ENCODE measurements at regions not wholly inside any gene's neighbourhood (a gene's known extent, or its start where the extent isn't known, plus 50 kb on each side); places are given as distances from the start of the nearest gene placed in this dataset.

DNA sequence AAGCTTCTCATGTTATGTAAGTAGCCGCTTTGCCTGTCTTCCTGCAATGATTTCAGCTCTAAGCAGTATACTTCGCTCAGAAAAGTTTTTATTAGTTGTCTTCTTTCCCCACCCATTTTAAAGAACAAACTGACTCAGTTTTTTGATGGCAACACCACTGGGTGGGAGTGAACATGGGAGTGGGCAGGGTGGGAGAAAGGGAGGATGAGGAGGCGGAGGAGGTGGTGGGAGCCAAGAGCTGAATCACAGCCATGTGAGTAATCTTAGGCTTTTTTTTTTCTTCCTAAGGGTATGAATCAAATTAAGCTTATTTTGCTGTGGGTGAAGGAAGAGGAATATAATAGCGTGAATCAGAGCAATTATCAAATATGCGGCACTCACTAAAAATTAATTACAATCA is 574.3 kb upstream of the DIPK2B start:
- intact Hi-C loops (cut with micrococcal nuclease) (loop anchor here (1.0 to 5.0 kb wide), 4 partner anchors 9 to 903 kb away; partner anchors contain the start of gene KDM6A), dilution Hi-C loops (cut with MboI; ENCODE audit: extremely low pct_ligation_motif_present, low sequenced_read_pairs) (no loop called here)
- DNase-seq (ENCODE audit: low read depth, low spot score) (peak; percentile 79), FAIRE-seq (peak; percentile 92)
- Histone ChIP-seq H3K9ac (replicated peaks; ENCODE audit: extremely low read depth, insufficient read depth, low read length) (peak overlapping the region; percentile 41), H3K36me3 (ENCODE audit: control insufficient read depth in 2 of 2, extremely low read depth in 1 of 2, insufficient read depth in 2 of 2, low read length in 2 of 2) (no peaks in the 10 kb centered on the region), H3K4me3 (replicated peaks in 1 of 3; ENCODE audit: insufficient read depth in 1 of 3, low read depth in 1 of 3, low read length in 3 of 3) (peak overlapping the region in 1 of 3 experiments; percentile 1), H3K9me1 (replicated peaks; ENCODE audit: control insufficient read depth, extremely low read depth, insufficient read depth, low read length) (no peaks in the 10 kb centered on the region), H3K4me1 (ENCODE audit: control insufficient read depth, extremely low read depth, insufficient read depth, low read length) (peaks cover 50% of the 10 kb centered on the region), H3K27ac (ENCODE audit: insufficient read depth, low read depth, low read length) (peak overlapping the region; percentile 44), H3K4me2 (ENCODE audit: insufficient read depth, low read length) (peak overlapping the region; percentile 84), H2AFZ (ENCODE audit: low read depth, low read length) (no peak overlapping the region), H3K9me3 (replicated peaks; ENCODE audit: control insufficient read depth, insufficient read depth, low read length) (no peaks in the 10 kb centered on the region), H3K27me3 (ENCODE audit: control insufficient read depth in 2 of 2, insufficient read depth in 2 of 2, low read length in 2 of 2) (no peaks in the 10 kb centered on the region), H3K79me2 (ENCODE audit: control insufficient read depth, insufficient read depth, low read length) (peaks cover 64% of the 10 kb centered on the region), H4K20me1 (replicated peaks; ENCODE audit: control insufficient read depth, extremely low read depth, insufficient read depth, low read length) (no peaks in the 10 kb centered on the region)
- TF ChIP-seq FOS (IDR thresholded peaks at IDR 0.05; ENCODE audit: borderline replicate concordance, insufficient read depth, low read length) = peak; percentile 86
- no peak for TF ChIP-seq JUN (IDR thresholded peaks at IDR 0.05; ENCODE audit: borderline replicate concordance, insufficient read depth, insufficient read length, low read depth)
- CTCF ChIA-PET = interaction anchor here (0.9 to 2.8 kb wide), 10 partner anchors 10 to 634 kb away, joined by 3 to 12 read pairs (median 4); no protein-coding TSS in a partner anchor
- no TSS peak for BruUV-seq (replicated peaks)
- POLR2A ChIA-PET = interaction anchor here (1.4 kb wide), 1 partner anchor 14 kb away, joined by 6 read pairs; no protein-coding TSS in a partner anchor

DNA sequence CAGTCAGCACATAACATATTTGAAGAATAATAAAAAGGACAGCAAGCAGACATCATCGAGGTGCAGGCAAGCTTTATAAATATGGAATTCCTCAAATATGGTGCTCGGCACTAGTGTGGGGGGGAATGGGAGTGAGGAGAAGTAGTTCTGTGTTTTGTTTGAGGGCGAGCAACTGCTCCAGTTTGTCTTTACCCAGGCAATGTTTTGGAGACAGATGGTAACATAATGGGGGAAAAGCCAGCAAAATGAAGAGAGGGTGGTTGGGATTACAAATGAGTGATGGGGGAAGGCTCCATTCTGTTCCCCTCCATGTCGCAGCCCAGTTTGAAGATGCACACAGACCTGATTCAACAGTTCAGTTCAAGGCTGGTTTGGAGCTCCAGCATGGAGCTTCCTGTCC is 572.9 kb upstream of the DIPK2B start:
- Histone ChIP-seq H3K9me3 (replicated peaks; ENCODE audit: control insufficient read depth, insufficient read depth, low read length) (no peaks in the 10 kb centered on the region), H3K36me3 (ENCODE audit: control insufficient read depth in 2 of 2, extremely low read depth in 1 of 2, insufficient read depth in 2 of 2, low read length in 2 of 2) (peaks cover 0 to 6% of the 10 kb centered on the region in 2 experiments), H3K27me3 (ENCODE audit: control insufficient read depth in 2 of 2, insufficient read depth in 2 of 2, low read length in 2 of 2) (no peaks in the 10 kb centered on the region), H3K4me1 (ENCODE audit: control insufficient read depth, extremely low read depth, insufficient read depth, low read length) (peaks cover 50% of the 10 kb centered on the region), H3K9me1 (replicated peaks; ENCODE audit: control insufficient read depth, extremely low read depth, insufficient read depth, low read length) (no peaks in the 10 kb centered on the region), H3K4me2 (ENCODE audit: insufficient read depth, low read length) (no peak overlapping the region), H3K79me2 (ENCODE audit: control insufficient read depth, insufficient read depth, low read length) (peaks cover 66% of the 10 kb centered on the region), H3K9ac (replicated peaks; ENCODE audit: extremely low read depth, insufficient read depth, low read length) (no peak overlapping the region), H3K4me3 (replicated peaks in 1 of 3; ENCODE audit: insufficient read depth in 1 of 3, low read depth in 1 of 3, low read length in 3 of 3) (no peak overlapping the region), H3K27ac (ENCODE audit: insufficient read depth, low read depth, low read length) (no peak overlapping the region), H4K20me1 (replicated peaks; ENCODE audit: control insufficient read depth, extremely low read depth, insufficient read depth, low read length) (no peaks in the 10 kb centered on the region), H2AFZ (ENCODE audit: low read depth, low read length) (no peak overlapping the region)
- DNase-seq (ENCODE audit: low read depth, low spot score) (no peak), FAIRE-seq (no peak)
- ChIA-PET POLR2A (no interaction called here), CTCF (interaction anchor here (1.4 kb wide), 1 partner anchor 603 kb away, joined by 4 read pairs; no protein-coding TSS in a partner anchor)
- intact Hi-C loops (cut with micrococcal nuclease) (loop anchor here (5.0 kb wide), 3 partner anchors 554 to 901 kb away; partner anchors contain the start of gene KDM6A), dilution Hi-C loops (cut with MboI; ENCODE audit: extremely low pct_ligation_motif_present, low sequenced_read_pairs) (no loop called here)
- TF ChIP-seq JUN (IDR thresholded peaks at IDR 0.05; ENCODE audit: borderline replicate concordance, insufficient read depth, insufficient read length, low read depth) (no peak), POLR2AphosphoS5 (IDR thresholded peaks at IDR 0.05; ENCODE audit: insufficient read depth, low read depth, low read length) (no peak), EZH2 (IDR thresholded peaks at IDR 0.05; ENCODE audit: borderline replicate concordance, low read depth, low read length, severe bottlenecking) (no peak)
- TF ChIP-seq, protein P1, sequence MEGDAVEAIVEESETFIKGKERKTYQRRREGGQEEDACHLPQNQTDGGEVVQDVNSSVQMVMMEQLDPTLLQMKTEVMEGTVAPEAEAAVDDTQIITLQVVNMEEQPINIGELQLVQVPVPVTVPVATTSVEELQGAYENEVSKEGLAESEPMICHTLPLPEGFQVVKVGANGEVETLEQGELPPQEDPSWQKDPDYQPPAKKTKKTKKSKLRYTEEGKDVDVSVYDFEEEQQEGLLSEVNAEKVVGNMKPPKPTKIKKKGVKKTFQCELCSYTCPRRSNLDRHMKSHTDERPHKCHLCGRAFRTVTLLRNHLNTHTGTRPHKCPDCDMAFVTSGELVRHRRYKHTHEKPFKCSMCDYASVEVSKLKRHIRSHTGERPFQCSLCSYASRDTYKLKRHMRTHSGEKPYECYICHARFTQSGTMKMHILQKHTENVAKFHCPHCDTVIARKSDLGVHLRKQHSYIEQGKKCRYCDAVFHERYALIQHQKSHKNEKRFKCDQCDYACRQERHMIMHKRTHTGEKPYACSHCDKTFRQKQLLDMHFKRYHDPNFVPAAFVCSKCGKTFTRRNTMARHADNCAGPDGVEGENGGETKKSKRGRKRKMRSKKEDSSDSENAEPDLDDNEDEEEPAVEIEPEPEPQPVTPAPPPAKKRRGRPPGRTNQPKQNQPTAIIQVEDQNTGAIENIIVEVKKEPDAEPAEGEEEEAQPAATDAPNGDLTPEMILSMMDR (IDR thresholded peaks at IDR 0.05; ENCODE audit: extremely low read depth in 1 of 2, insufficient read depth in 1 of 2, low read depth in 1 of 2, low read length in 2 of 2) = no peak
- no TSS peak for BruUV-seq (replicated peaks)
